ENCODE measurements at regions not wholly inside any gene's neighbourhood (a gene's known extent, or its start where the extent isn't known, plus 50 kb on each side); places are given as distances from the start of the nearest gene placed in this dataset.

GRCh38 chr1:14263671-14264070 is 334.8 kb upstream of the KAZN start:
- H3K27me3 Mint-ChIP-seq, result peaks cover 47% of the 10 kb centered on the region
- ATAC-seq (ENCODE audit: low read depth) (no peak), DNase-seq (no peak)
- no peaks in the 10 kb centered on the region for H3K4me1 Mint-ChIP-seq
- H3K4me2 ChIP-seq (replicated peaks; ENCODE audit: low read depth, low read length, poor library complexity, severe bottlenecking), result no peak overlapping the region
- H3K4me1 ChIP-seq (ENCODE audit: control insufficient read depth in 2 of 2, insufficient read depth in 2 of 2, low read length in 2 of 2), result no peaks in the 10 kb centered on the region
- no peak overlapping the region for H2AFZ ChIP-seq (ENCODE audit: insufficient read depth, low read depth, low read length, poor library complexity, severe bottlenecking)
- H3K27ac Mint-ChIP-seq, result no peak overlapping the region
- no peak for TF ChIP-seq EZH2 (IDR thresholded peaks at IDR 0.05; ENCODE audit: borderline replicate concordance, insufficient read depth, low read depth, low read length, poor library complexity, severe bottlenecking)
- TF ChIP-seq CTCF (IDR thresholded peaks at IDR 0.05), result no peak
- no peaks in the 10 kb centered on the region for H3K36me3 ChIP-seq (replicated peaks in 1 of 2; ENCODE audit: control extremely low read depth in 1 of 2, control insufficient read depth in 1 of 2, extremely low read depth in 1 of 2, insufficient read depth in 2 of 2, low read length in 1 of 2)
- no peaks in the 10 kb centered on the region for H3K79me2 ChIP-seq (ENCODE audit: control insufficient read depth, insufficient read depth, low read length)
- H3K27ac ChIP-seq (ENCODE audit: low read length in 2 of 2), result no peak overlapping the region
- no peak overlapping the region for H3K4me3 Mint-ChIP-seq
- H3K9me3 Mint-ChIP-seq (ENCODE audit: insufficient read depth), result no peaks in the 10 kb centered on the region
- no peaks in the 10 kb centered on the region for H4K20me1 ChIP-seq (ENCODE audit: control insufficient read depth, insufficient read depth, low read length, poor library complexity, severe bottlenecking)
- H3K27me3 ChIP-seq (replicated peaks in 1 of 4; ENCODE audit: control extremely low read depth in 1 of 4, control insufficient read depth in 3 of 4, insufficient read depth in 4 of 4, low read length in 3 of 4), result no peaks in the 10 kb centered on the region
- intact Hi-C loops (cut with micrococcal nuclease), result no loop called here
- H3K4me3 ChIP-seq (ENCODE audit: control extremely low read depth in 1 of 5, extremely low read depth in 1 of 5, insufficient read depth in 1 of 5, low read depth in 2 of 5, low read length in 4 of 5), result no peak overlapping the region
- peaks cover 0 to 6% (median 0%) of the 10 kb centered on the region in 3 donors for H3K9me3 ChIP-seq (ENCODE audit: control extremely low read depth in 1 of 3, control insufficient read depth in 2 of 3, insufficient read depth in 1 of 3, low read length in 2 of 3)
- 81% methylated on average over 2 of the region's 3 CpGs for WGBS (ENCODE audit: insufficient coverage)
- H3K9ac ChIP-seq (ENCODE audit: low read length), result no peak overlapping the region
- ChIA-PET CTCF (interaction anchor here (0.6 kb wide), 1 partner anchor 1607 kb away, joined by 3 read pairs; no protein-coding TSS in a partner anchor), POLR2A (no interaction called here)

- no peak for ATAC-seq (ENCODE audit: low read depth)
- WGBS (ENCODE audit: insufficient coverage), result 100% methylated on average over 1 of the region's 2 CpGs
- Histone ChIP-seq H3K36me3 (replicated peaks in 1 of 2; ENCODE audit: control extremely low read depth in 1 of 2, control insufficient read depth in 1 of 2, extremely low read depth in 1 of 2, insufficient read depth in 2 of 2, low read length in 1 of 2) (no peaks in the 10 kb centered on the region), H2AFZ (ENCODE audit: insufficient read depth, low read depth, low read length, poor library complexity, severe bottlenecking) (no peak overlapping the region), H3K9me3 (ENCODE audit: control extremely low read depth in 1 of 3, control insufficient read depth in 2 of 3, insufficient read depth in 1 of 3, low read length in 2 of 3) (no peaks in the 10 kb centered on the region), H3K9ac (ENCODE audit: low read length) (no peak overlapping the region), H3K4me3 (ENCODE audit: control extremely low read depth in 1 of 5, extremely low read depth in 1 of 5, insufficient read depth in 1 of 5, low read depth in 2 of 5, low read length in 4 of 5) (no peak overlapping the region), H3K79me2 (ENCODE audit: control insufficient read depth, insufficient read depth, low read length) (no peaks in the 10 kb centered on the region), H4K20me1 (ENCODE audit: control insufficient read depth, insufficient read depth, low read length, poor library complexity, severe bottlenecking) (no peaks in the 10 kb centered on the region), H3K4me2 (replicated peaks; ENCODE audit: low read depth, low read length, poor library complexity, severe bottlenecking) (no peak overlapping the region), H3K27me3 (replicated peaks in 1 of 4; ENCODE audit: control extremely low read depth in 1 of 4, control insufficient read depth in 3 of 4, insufficient read depth in 4 of 4, low read length in 3 of 4) (no peaks in the 10 kb centered on the region), H3K27ac (ENCODE audit: low read length in 2 of 2) (no peak overlapping the region), H3K4me1 (ENCODE audit: control insufficient read depth in 2 of 2, insufficient read depth in 2 of 2, low read length in 2 of 2) (no peaks in the 10 kb centered on the region)
- DNase-seq, result no peak
- H3K27ac Mint-ChIP-seq, result no peak overlapping the region
- no peaks in the 10 kb centered on the region for H3K4me1 Mint-ChIP-seq
- POLR2A ChIA-PET, result no interaction called here
- H3K27me3 Mint-ChIP-seq, result peaks cover 44% of the 10 kb centered on the region
- intact Hi-C loops (cut with micrococcal nuclease), result no loop called here
- H3K9me3 Mint-ChIP-seq (ENCODE audit: insufficient read depth), result no peaks in the 10 kb centered on the region
- CTCF ChIA-PET, result no interaction called here
- no peak for TF ChIP-seq EZH2 (IDR thresholded peaks at IDR 0.05; ENCODE audit: borderline replicate concordance, insufficient read depth, low read depth, low read length, poor library complexity, severe bottlenecking)
- no peak for TF ChIP-seq CTCF (IDR thresholded peaks at IDR 0.05)
- no peak overlapping the region for H3K4me3 Mint-ChIP-seq
These were observed 333.0 kb upstream of the KAZN start for GRCh38 chr1:14265495-14265894.

All from B cell (primary cell).